ENCODE measurements at regions not wholly inside any gene's neighbourhood (a gene's known extent, or its start where the extent isn't known, plus 50 kb on each side); places are given as distances from the start of the nearest gene placed in this dataset.

DNA sequence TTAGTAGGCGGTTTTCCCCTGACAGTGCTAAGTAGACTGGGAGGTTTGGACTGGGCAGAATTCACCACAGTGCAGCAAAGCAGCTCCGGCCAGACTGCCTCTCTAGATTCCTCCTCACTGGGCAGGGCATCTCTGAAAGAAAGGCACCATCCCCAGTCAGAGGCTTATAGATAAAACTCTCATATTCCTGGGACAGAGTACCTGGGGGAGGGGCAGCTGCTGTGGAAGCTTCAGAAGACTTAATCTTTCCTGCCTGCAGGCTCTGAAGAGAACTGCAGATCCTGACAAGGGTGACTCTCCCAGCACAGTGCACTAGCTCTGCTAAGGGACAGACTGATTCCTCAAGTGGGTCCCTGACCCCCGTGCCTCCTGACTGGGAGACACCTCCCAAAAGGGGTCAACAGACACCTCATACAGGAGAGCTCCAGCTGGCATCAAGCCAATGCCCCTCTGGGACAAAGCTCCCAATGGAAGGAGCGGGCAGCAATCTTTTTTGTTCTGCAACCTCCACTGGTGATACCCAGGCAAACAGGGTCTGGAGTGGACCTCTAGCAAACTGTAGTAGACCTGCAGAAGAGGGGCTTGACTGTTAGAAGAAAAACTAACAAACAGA is 266.8 kb upstream of the CRIM1 start:
- no peak overlapping the region for H3K4me3 ChIP-seq (ENCODE audit: control insufficient read depth, low read depth, low read length)
- no peak for TF ChIP-seq CTCF (conservative IDR thresholded peaks at IDR 0.05; ENCODE audit: control insufficient read depth, insufficient read depth, low read depth, low read length)
- DNase-seq (ENCODE audit: low read depth) = no peak

DNA sequence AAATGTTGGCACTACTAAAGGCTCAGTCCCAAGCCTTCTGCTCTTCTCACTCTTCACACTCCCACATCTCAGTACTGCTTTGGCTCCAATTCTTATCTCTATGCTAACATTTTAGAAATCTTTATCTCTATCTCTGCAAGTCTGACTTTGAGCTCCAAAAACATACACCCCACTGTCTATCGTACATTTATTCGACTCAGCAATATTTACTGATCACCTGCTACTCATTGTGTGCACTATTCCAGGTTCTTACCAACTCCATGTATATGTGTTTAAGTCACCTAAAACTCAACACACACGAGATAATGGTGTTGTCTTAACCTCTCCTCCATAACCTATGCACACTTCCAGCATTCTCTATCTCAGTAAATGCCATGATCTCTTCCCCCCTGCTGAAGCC is 268.2 kb upstream of the CRIM1 start:
- no peak for TF ChIP-seq CTCF (conservative IDR thresholded peaks at IDR 0.05; ENCODE audit: control insufficient read depth, insufficient read depth, low read depth, low read length)
- H3K4me3 ChIP-seq (ENCODE audit: control insufficient read depth, low read depth, low read length) = no peak overlapping the region
- no peak for DNase-seq (ENCODE audit: low read depth)

GRCh38 chr2:36079793-36080192 is 275.8 kb upstream of the CRIM1 start:
- no peak for DNase-seq (ENCODE audit: low read depth)
- no peak for TF ChIP-seq CTCF (conservative IDR thresholded peaks at IDR 0.05; ENCODE audit: control insufficient read depth, insufficient read depth, low read depth, low read length)

GRCh38 chr2:36074008-36074407 is 281.6 kb upstream of the CRIM1 start:
- H3K4me3 ChIP-seq (ENCODE audit: control insufficient read depth, low read depth, low read length) = no peak overlapping the region
- no peak for DNase-seq (ENCODE audit: low read depth)
- TF ChIP-seq CTCF (conservative IDR thresholded peaks at IDR 0.05; ENCODE audit: control insufficient read depth, insufficient read depth, low read depth, low read length) = no peak

More at GRCh38 chr2:36079793-36080192, 275.8 kb upstream of the CRIM1 start:
- no peak overlapping the region for H3K4me3 ChIP-seq (ENCODE audit: control insufficient read depth, low read depth, low read length)

GRCh38 chr2:36071698-36072097 is 283.9 kb upstream of the CRIM1 start:
- no peak overlapping the region for H3K4me3 ChIP-seq (ENCODE audit: control insufficient read depth, low read depth, low read length)
- TF ChIP-seq CTCF (conservative IDR thresholded peaks at IDR 0.05; ENCODE audit: control insufficient read depth, insufficient read depth, low read depth, low read length) = no peak
- no peak for DNase-seq (ENCODE audit: low read depth)

DNA sequence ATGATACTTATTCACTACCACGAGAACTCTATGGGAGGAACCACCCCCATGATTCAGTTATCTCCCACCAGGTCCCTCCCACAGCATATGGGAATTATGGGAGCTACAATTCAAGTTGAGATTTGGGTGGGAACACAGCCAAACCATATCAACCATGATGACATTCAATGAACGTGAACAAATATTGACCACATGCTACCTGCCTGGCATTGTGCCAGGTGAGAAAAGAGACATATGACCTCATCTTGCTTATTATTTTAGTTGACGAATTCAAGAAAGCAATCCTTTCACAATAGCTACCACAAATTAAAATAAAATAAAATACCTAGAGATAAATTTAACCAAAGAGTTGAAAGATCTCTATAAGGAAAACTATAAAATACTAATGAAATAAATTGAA is 286.5 kb upstream of the CRIM1 start:
- TF ChIP-seq CTCF (conservative IDR thresholded peaks at IDR 0.05; ENCODE audit: control insufficient read depth, insufficient read depth, low read depth, low read length) = no peak
- no peak for DNase-seq (ENCODE audit: low read depth)
- H3K4me3 ChIP-seq (ENCODE audit: control insufficient read depth, low read depth, low read length) = no peak overlapping the region

DNA sequence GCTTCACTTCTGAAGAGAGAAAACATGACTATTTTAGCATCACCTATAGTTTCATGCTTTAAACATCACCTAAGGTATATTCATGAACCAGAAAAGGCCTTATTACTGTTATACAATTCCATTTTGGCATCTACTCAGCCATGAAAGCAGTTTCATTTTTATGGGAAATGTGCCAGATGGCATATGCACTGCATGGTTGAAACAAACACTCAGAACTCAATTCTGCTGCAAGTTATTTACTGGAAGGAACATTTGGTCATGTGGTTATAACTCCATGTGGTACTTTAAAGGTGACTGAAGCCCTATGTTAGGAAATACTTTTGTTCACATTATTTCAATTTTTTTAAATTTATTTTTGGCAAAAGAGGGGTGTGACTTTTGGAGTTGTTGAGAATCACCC is 287.5 kb upstream of the CRIM1 start:
- TF ChIP-seq CTCF (conservative IDR thresholded peaks at IDR 0.05; ENCODE audit: control insufficient read depth, insufficient read depth, low read depth, low read length) = no peak
- H3K4me3 ChIP-seq (ENCODE audit: control insufficient read depth, low read depth, low read length) = no peak overlapping the region
- DNase-seq (ENCODE audit: low read depth) = no peak
